IPS DF 19.7 (cell line): ENCODE measurements at regions not wholly inside any gene's neighbourhood (a gene's known extent, or its start where the extent isn't known, plus 50 kb on each side); places are given as distances from the start of the nearest gene placed in this dataset.
"Not testable (repeated sequence)": the region's sequence is repeated elsewhere in the genome, so short reads cannot be mapped to it uniquely, and the experiment has no call there.

Source experiments
- DNase-seq: peaks from one replicate; pipeline ENCODE4 v3.0.0-alpha.2; 2013; ENCODE audit warnings: low read depth, low spot score

DNA sequence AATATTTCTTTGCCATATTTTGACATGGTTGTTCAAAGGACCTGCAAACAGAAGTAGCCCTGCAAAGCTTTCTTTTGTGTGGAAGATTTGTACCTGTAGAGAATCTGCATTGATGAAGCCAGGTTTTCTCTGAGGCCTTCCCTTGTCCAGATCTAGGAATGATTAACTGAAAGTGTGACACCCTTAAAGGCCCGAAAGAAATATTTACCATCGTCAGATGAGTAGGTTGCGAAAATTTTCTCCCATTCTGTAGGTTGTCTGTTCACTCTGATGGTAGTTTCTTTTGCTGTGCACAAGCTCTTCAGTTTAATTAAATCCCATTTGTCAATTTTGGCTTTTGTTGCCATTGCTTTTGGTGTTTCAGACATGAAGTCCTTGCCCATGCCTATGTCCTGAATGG, 439.0 kb downstream of the SMARCA1 start:
- not testable (repeated sequence) for DNase-seq

DNA sequence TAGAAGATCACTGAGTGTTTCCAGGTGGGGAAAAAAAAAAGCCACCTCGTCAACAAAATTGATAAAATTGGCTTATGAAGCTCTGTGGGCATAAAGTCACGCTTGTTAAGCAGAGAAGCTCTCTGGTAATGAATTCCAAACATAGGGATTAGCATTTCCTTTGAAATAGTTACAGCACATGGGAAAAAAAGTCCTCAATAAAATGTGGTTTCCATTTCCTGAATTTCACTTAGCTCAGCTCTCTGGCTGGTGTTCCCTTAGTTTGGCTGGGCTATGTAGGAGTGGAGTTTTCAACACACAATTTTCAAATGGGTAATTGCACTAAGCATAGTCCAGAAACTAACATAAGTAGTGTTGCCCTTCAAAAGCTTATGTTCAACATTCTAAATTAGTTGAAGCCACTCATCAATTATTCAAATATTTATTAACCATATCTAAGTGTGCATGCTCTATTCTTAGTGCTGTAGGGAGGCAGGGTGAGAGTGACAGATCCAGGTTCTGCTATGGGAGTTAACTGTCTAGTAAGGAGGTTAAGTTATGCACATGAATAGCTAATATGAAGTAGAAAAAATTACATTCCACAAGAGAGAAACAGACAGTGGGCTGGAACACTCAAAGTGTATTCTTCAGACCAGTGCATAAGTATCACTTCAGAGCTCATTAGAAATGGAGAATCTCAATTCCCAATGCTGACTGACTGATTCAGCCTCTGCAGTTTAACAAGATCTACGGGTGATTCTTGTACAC, 445.7 kb downstream of the SMARCA1 start:
- no peak for DNase-seq

DNA sequence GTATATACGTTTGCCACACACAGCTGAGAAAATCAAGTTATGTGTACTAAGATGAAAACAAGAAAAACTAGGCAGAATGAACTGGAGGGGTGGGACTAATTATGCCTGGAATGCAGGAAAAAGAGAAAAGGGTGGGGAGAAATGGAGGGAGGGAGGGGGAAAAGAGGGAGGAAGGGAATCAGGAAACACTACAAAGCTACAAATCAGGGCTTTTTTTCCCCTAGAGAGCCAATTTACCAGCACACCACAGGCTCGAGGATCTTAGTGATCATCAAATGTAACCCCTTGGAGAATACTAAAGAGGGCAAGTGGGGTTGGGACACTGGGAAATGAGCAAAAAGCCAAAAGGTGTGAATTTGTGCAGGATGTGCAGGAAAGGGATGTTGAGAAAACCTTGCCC, 451.9 kb downstream of the SMARCA1 start:
- no peak for DNase-seq

DNA sequence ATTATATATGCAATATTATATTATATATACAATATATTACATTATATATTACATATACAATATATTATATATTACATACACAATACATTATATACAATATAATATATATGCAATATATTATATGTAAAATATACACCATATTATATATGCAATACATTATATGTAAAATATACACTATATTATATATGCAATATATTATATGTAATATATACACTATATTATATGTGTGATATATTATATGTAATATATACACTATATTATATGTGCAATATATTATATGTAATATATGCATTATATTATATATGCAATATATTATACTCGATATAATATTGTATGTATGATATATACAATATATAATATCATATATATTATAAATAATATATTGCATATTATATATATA, 457.4 kb downstream of the SMARCA1 start:
- DNase-seq, result no peak

DNA sequence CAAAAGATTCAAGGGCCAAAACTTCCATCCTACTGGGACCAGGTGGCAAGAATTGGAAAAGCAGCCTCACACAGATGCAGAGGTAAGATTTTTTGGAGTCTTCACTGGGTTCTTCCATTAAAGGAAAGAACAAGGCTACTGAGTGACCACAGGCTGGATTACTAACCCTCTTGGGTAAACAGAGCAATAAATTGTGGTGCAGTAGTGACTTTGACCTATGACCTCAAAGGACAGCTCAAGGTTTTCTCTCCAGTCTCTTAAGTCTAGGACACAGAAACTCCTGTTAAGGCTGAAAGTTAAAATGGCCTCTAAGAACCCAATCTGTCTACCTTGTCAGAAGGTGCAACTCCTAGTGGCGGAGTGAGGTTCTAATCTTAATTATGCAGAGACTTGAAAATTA, 464.9 kb downstream of the SMARCA1 start:
- no peak for DNase-seq

DNA sequence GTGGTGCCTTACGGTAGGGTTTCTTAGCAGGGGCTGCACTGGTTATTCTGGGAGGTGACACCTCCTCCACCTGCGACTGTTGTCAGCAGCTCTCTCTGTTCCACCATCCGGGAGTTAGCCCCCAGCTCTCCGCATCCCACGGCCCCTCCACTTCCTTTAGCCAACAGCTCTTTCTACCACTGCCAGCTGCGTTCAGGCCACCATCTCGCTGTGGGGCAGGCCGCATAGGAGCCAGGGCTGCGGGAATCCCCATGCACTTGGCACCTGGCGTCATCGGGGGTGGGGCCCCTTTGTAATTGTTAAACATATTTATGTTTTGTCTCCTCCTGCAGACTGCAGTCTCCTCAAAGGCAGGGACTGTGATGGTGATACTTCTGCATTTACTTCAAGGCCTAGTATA, 480.2 kb downstream of the SMARCA1 start:
- no peak for DNase-seq

DNA sequence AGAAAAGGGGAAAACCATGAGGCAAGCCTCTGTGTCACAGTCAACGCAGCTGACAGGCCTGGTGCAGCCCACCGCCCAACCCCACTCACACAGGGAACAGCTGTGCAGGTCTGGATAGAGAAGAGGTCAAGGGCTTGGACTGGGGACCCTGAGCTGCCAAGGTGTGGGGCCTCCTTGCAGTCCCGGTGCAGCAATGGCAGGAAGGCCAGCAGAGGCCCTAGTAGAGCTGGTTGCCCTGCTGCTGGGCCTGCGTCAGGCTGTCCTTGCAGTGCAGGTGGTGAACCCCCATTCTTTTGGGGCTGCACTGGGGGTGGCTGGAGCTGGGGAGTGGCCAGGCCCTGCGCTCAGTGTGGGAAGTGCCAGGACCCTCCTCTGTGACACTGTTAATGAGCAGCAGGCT, 482.0 kb downstream of the SMARCA1 start:
- no peak for DNase-seq

DNA sequence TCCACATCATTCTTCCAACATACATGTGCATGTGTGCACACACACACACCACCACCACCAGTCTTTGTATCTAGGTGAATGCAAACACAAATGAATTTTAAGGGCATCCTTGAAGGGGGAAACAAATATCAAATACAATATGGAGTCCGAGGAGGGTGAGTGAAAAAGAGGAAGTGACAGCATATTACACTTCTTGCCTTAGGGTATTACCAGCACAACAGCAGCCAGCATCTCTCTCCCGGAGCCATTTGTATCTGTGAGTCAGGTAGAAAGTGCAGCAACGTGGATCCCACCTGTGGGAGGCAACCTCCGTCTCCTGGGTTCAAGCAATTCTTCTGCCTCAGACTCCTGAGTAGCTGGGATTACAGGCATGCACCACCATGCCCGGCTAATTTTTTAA, 483.2 kb downstream of the SMARCA1 start:
- DNase-seq, result no peak

DNA sequence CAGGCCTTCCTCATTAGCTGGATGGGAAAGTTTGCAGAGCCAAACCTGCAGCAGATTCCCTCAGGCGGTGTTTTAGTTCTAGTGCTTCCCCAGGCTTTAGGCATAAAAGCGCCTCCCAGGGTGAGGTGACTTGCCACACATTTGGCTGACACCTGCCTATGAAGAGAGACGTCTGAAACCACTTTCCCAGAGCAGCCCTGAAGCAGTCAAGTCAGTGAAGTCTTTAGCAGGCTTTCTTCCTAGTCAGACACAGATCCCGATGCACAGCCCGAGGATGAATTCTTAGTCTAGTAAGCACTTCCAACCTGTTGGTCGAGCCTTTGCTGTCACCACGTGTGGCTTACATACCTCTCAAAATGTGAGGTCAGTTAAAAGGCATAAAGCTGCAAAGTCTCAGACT, 484.1 kb downstream of the SMARCA1 start:
- DNase-seq, result no peak

DNA sequence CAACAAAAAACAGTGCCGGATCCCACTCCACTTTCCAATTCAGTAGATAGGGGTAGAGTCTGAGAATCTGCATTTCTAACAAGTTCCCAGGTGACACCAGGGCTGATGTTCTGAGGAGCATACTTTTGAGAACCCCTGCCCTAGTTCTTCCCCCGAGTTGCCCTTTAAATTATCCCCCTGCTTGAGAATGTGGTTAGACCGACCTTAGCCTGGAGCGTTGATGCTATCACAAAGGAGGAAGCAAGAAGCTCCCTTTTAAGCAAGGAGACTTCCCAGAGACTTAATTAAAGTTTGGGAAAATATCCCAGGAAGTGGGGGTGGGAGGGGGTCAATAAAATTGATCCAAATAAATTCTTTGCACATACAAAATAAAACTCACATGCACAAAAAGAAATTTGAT, 485.9 kb downstream of the SMARCA1 start:
- no peak for DNase-seq

DNA sequence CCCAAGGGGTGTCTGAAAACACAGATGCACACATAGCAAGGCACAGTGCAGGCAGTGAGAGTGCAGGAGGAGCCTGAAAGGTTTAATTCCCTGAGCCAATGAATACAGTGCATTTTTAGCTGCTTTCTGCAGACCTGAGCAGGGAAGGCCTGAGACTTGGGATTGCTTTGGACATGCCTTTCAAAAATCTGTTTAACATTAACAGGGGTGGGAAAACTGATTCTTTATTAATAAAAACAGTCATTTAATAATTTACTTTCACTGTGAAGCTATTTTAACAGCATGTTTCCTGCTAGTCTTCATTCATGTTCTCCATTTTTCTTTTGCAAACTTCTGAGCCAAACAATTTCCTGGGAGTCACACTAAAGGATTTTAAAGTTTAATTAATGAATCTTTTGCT, 488.1 kb downstream of the SMARCA1 start:
- DNase-seq, result no peak

DNA sequence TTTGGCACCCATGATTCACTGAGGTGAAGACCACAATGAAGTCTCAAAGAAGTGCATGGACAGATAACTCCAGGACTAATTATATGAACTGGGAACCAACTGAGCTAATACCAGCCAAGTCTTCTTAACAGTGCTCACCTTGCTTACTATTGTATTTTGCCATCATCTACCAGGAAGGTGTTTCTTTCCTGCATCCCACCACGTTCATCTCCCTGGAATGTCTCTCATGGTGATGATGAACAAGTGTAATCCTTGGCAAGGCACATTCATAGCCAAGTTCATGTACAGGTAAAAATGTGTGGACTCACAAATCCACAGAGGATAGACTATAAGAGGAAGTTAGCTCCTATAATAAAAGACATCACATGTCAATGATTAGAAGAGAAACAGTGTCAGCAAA, 489.1 kb downstream of the SMARCA1 start:
- no peak for DNase-seq

DNA sequence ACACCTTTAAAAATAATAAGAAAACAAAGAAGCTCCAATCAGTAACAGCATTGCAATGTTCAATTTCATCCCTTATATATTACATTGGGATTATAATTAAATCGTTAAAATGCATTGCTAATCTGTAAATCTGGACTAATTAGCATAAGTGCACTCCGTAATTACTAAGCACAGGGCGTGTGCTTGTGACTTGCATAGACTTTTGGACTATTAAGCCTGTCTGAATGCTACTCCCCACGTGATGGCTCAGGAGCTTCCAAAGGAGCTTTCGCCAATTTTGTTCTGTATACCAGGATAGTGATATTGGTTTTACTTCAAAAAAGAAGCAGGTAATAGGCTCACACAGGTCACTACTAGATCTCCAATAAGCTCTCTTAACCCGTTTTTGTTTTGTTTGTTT, 497.1 kb downstream of the SMARCA1 start:
- DNase-seq, result no peak

DNA sequence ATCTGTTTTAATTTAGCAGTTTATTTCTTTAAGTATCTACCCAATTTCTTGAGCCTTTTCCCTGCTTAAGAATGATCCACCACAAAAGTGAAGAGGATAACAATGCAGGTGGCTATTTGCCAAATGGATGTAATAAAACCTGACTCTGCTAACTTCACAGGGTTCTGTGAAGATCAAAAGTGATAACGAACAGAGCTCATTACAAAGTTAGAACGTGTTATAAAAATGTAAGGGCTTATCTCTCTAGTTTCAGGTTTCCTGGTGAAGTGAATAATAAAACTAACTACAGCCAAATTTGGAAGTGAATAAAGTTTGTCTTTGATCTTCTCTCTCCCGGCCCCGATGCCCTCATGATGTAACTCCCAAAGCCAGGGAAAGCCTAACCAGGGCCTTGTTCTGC, 497.9 kb downstream of the SMARCA1 start:
- DNase-seq, result no peak

DNA sequence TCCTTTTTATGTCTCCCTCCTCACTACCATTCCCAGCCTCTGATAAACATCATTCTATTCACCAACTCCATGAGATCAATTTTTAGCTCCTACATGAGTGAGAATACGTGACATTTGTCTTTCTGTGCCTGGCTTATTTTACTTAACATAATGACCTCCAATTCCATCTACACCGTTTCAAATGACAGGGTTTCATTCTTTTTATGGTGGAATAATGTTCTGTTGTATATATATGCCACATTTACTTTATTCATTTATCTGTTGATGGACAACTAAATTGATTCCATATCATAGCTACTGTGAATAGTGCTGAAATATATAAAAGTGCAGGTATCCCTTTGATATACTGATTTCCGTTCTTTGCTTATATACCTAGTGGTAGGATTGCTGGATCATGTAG, 503.9 kb downstream of the SMARCA1 start:
- no peak for DNase-seq

DNA sequence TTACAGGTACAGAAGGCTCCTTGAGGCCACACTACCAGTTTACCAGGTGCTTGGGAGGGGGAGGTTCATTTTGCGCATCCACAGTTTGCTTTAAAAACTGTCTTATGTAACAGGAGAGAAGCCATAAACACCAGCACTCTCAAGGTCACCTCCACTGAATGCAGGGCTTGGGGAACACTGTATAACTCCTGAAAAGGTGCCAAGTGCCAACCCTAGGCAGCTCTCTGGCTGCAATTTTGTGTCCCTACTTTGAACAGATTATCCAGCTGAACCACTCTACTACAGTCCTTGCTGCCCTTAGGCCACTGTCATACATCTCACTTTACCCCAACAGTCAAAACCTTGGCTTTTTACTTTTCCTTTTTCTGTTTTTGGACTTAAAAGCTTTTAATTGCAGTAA, 507.9 kb downstream of the SMARCA1 start:
- DNase-seq, result no peak

DNA sequence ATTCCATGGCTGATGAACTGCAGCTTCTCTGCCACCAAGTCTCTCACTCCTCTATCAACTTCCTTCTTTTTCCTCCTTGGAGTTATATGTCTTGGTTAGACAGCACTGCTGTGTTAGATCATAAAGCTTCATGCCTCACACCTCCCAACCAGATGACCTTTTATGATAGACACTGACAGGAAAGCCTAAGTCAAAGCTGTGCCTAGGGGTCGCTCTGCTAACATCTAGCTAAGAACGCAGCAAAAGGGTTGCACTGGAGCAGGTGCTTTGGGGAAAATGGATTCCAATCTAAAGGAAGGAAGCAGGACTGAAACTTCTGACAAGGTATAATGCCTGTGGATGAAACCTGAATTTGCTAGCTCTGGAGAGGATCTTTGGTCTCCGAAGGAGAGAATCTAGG, 509.7 kb downstream of the SMARCA1 start:
- DNase-seq, result no peak

DNA sequence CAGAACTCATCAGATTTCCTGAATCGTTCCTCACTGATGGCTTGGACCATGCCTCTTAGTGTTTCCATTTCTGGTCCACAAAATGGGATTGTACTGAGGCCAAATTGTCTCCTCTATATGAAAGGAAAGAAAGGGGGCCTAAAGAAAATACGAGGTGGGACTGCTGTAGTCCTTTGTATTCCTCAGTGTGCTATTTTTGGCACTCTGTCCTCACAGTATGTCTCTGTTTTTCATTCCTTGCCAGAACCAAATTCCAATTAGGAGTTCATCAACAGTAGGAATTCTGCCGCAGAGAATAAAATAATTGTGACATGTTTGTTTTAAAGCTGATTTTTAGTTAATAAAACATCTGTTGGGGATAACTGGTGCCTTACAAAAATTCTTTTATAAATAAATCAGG, 515.7 kb downstream of the SMARCA1 start:
- no peak for DNase-seq

DNA sequence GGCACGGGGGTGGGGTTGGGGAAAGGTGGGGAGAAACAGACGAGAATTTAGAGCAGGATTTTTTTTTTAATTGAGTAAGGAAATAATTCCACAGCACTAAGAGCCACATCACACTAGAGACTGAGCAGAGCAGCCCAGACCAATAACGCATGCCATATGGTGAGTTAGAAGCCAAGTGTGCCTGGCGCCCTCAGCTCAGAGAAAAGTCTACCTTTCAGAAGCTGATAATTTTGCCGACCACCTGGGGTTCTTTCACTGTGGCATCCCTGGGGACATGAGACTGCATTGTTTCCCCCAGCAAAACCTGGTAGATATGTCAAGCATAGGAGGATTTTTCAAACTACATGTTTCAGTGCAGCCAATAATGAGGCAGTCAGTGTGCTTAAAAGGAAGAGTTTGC, 516.8 kb downstream of the SMARCA1 start:
- no peak for DNase-seq

DNA sequence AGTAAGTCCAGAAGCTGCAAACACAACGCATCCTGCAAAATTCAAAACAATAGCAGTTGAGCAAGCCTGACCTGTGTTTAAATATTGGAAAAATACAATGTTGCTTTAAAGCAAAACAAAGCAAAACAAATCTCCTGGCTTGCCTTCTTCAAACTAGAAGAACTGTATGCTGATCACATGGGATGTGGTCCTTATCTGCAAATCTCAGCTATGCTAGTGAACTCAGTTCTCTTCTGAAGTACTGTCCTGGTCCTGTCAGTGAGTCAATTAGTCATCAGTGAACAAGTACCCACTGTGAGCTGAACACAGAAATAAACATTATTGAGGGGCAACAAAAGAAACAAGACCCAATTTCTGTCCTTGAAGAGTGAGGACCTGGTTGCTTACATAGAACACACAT, 522.5 kb downstream of the SMARCA1 start:
- no peak for DNase-seq

DNA sequence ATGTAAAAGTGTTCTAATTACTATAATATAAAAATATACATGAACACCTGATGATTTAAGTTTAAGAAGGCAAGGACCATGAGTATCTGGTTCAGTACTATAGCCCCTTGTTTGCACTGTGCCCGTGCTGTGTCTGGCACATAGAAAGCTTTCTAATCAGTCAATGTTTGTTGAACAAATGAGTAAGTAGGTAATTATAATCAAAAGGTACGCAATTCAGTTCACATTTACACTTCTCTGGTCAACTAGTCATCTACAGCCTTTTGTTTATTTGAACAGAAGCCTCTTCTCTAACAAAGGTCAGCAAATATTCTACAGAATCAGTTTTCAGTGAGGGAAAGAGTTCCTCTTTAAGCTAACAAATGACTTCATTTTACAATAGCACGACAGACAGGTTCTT, 523.3 kb downstream of the SMARCA1 start:
- DNase-seq, result no peak

DNA sequence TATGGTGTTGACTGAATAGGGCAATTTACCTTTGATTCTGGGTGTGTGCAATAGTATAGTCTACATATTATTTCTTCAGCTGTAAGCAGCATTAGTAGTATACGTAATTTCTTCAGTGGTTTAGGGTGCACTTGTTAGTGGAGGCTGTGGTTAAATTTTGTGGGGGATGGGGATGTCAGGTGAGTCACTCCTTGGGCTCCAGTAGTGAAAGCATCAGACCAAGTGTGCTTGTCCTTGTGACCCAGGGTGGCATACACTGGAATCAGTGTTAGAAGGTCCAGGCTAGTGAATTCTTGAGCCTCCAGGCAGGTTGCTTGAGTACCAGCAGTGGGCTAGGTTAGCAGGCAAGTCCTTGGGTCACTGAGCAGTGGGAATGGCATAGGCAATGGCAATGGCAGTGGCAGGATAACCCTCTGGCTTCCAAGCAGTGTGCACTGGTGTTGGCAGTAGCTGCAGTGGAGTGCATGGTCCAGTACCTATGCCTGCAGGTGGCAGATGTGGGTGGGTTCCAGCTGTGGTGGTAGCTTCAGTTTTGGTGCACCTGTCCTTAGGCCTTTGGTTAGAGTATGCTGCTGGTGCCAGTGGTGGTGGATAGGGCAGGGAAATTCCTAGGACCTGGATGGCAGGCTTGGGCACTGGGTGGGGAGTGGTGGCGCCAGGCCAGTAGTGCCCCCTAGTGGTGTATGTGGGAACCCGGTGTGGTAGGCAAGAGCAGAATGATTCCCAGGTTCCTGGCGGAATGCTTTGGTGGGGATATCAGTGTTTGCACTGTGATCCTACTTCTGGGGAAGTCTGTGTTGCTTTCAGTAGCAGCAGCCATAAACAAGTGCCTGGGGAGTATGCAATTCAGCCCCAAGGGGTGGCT, 531.0 kb downstream of the SMARCA1 start:
- no peak for DNase-seq

DNA sequence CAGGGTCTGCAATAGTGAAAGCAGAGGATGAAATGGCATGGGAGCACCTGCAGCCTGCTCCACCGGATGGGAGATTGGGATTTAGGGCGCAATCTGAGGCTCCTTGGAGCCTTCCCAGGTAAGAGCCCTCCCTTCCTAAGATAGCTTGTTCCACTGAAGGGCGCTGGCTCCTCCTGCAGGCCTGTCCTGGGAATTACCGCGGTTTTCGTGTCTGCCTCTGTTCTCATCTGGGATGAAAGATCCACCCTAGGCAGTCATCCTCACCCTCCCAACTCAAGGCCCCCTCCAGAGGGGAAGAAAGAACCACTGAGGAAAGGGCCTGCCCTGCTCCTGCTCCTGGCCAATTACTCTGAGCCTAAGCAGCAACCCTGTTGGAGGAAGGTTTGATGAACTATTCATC, 547.5 kb downstream of the SMARCA1 start:
- no peak for DNase-seq
